GM23338 (cell line): ENCODE measurements at regions not wholly inside any gene's neighbourhood (a gene's known extent, or its start where the extent isn't known, plus 50 kb on each side); places are given as distances from the start of the nearest gene placed in this dataset.

ENCODE experiments used
- ATAC-seq: fragments of 200-7000 bp; cut with Tn5 transposase; 3 replicates; pipeline ENCODE4 v1.9.1; 2020
- DNase-seq: peaks from one replicate; pipeline ENCODE4 v3.0.0-alpha.2; 2015; ENCODE audit warnings: low spot score
- H2AFZ ChIP-seq: fragments of 200-600 bp; sonication (generic); 2 replicates; pipeline ENCODE4 v1.8.0; 2016; ENCODE audit warnings: antibody characterized with exemption, mild to moderate bottlenecking, moderate library complexity
- H3F3A ChIP-seq: fragments of 200-600 bp; sonication (generic); replicated peaks from 2 replicates; pipeline ENCODE4 v1.8.0; 2017; ENCODE audit warnings: antibody characterized with exemption, mixed run types, low read depth
- H3K27ac ChIP-seq: fragments of 200-600 bp; sonication (generic); 2 replicates; pipeline ENCODE4 v1.6.1; 2016; ENCODE audit warnings: low read depth
- H3K27me3 ChIP-seq: fragments of 200-600 bp; sonication (generic); 2 replicates; pipeline ENCODE4 v1.8.0; 2016; ENCODE audit warnings: mild to moderate bottlenecking, mixed run types, moderate library complexity; ENCODE audit not compliant: insufficient read depth
- H3K36me3 ChIP-seq: fragments of 200-600 bp; sonication (generic); 2 replicates; pipeline ENCODE4 v1.8.0; 2016; ENCODE audit warnings: mild to moderate bottlenecking; ENCODE audit not compliant: insufficient read depth
- H3K4me1 ChIP-seq: fragments of 200-600 bp; sonication (generic); 2 replicates; pipeline ENCODE4 v1.8.0; 2016; ENCODE audit warnings: mild to moderate bottlenecking, moderate library complexity; ENCODE audit not compliant: insufficient read depth
- H3K4me2 ChIP-seq: fragments of 200-600 bp; sonication (generic); 2 replicates; pipeline ENCODE4 v1.7.1; 2017; ENCODE audit warnings: mixed run types
- H3K4me3 ChIP-seq: fragments of 200-600 bp; sonication (generic); 2 replicates; pipeline ENCODE4 v1.6.1; 2016; ENCODE audit warnings: mixed run types
- H3K79me2 ChIP-seq: fragments of 200-600 bp; sonication (generic); replicated peaks from 2 replicates; pipeline ENCODE4 v1.8.0; 2017; ENCODE audit warnings: mild to moderate bottlenecking; ENCODE audit not compliant: insufficient read depth
- H3K9me2 ChIP-seq: fragments of 200-600 bp; sonication (generic); 2 replicates; pipeline ENCODE4 v1.8.0; 2017; ENCODE audit not compliant: insufficient read depth
- H4K20me1 ChIP-seq: fragments of 200-600 bp; sonication (generic); replicated peaks from 2 replicates; pipeline ENCODE4 v1.8.0; 2017; ENCODE audit warnings: mild to moderate bottlenecking; ENCODE audit not compliant: insufficient read depth
- H3K27ac Mint-ChIP-seq: 2 replicates; pipeline ENCODE4 v1.8.0; 2020; ENCODE audit warnings: inconsistent platforms, mild to moderate bottlenecking, moderate library complexity, mixed read lengths
- H3K27me3 Mint-ChIP-seq: 3 replicates; pipeline ENCODE4 v1.8.0; 2022; ENCODE audit warnings: low read depth, mild to moderate bottlenecking, moderate library complexity, mixed read lengths, inconsistent platforms; ENCODE audit not compliant: insufficient read depth, poor library complexity
- H3K36me3 Mint-ChIP-seq: 3 replicates; pipeline ENCODE4 v1.8.0; 2021; ENCODE audit warnings: low read depth, mild to moderate bottlenecking, inconsistent platforms, moderate library complexity, mixed read lengths
- H3K4me1 Mint-ChIP-seq: 3 replicates; pipeline ENCODE4 v1.8.0; 2020; ENCODE audit warnings: mild to moderate bottlenecking, inconsistent platforms, mixed read lengths
- H3K4me3 Mint-ChIP-seq: 3 replicates; pipeline ENCODE4 v1.8.0; 2021; ENCODE audit warnings: moderate library complexity, mild to moderate bottlenecking, inconsistent platforms, mixed read lengths
- H3K9me3 Mint-ChIP-seq: 3 replicates; pipeline ENCODE4 v1.8.0; 2020; ENCODE audit warnings: moderate library complexity, mild to moderate bottlenecking, inconsistent platforms, mixed read lengths
- CREB1 ChIP-seq: fragments of 250-450 bp; sonication (Bioruptor Pico); IDR thresholded peaks from 2 replicates; pipeline ENCODE4 v1.5.0; 2020; ENCODE audit warnings: low read depth, mild to moderate bottlenecking, moderate library complexity
- CTCF ChIP-seq, 2 experiments: fragments of 200-600 bp in 1 of 2; sonication (generic) in 1 of 2; conservative IDR thresholded peaks; 2 replicates each; pipeline versions ENCODE4 v1.5.1 to v1.6.1; 2016 to 2017; ENCODE audit warnings: antibody characterized with exemption in 2 of 2, low read depth in 2 of 2, mild to moderate bottlenecking in 2 of 2, moderate library complexity in 1 of 2
- EZH2 ChIP-seq: fragments of 200-600 bp; sonication (generic); IDR thresholded peaks from one replicate; pipeline ENCODE4 v1.8.0; 2017; ENCODE audit warnings: antibody characterized with exemption, mild to moderate bottlenecking, low read depth; ENCODE audit not compliant: unreplicated experiment
- EZH2phosphoT487 ChIP-seq: fragments of 200-600 bp; sonication (generic); IDR thresholded peaks from one replicate; pipeline ENCODE4 v1.8.1; 2018; ENCODE audit warnings: antibody characterized with exemption; ENCODE audit not compliant: unreplicated experiment
- JUNB ChIP-seq: IDR thresholded peaks from one replicate; pipeline ENCODE4 v1.6.1; 2016; ENCODE audit warnings: antibody characterized with exemption; ENCODE audit not compliant: unreplicated experiment
- NANOG ChIP-seq: IDR thresholded peaks from 2 replicates; pipeline ENCODE4 v1.6.1; 2016; ENCODE audit warnings: antibody characterized with exemption, borderline replicate concordance
- POLR2AphosphoS5 ChIP-seq: IDR thresholded peaks from 2 replicates; pipeline ENCODE4 v1.6.1; 2016; ENCODE audit warnings: antibody characterized with exemption, low read depth
- REST ChIP-seq: IDR thresholded peaks from one replicate; pipeline ENCODE4 v1.6.1; 2018; ENCODE audit warnings: antibody characterized with exemption; ENCODE audit not compliant: unreplicated experiment
- STAT1 ChIP-seq: IDR thresholded peaks from one replicate; pipeline ENCODE4 v1.6.1; 2016; ENCODE audit warnings: antibody characterized with exemption; ENCODE audit not compliant: unreplicated experiment
- ZNF114 ChIP-seq: fragments of 250-450 bp; sonication (Bioruptor Pico); IDR thresholded peaks from 2 replicates; pipeline ENCODE4 v1.5.0; 2020; ENCODE audit warnings: mild to moderate bottlenecking, moderate library complexity
- ZNF331 ChIP-seq: fragments of 250-450 bp; sonication (Bioruptor Pico); IDR thresholded peaks from 2 replicates; pipeline ENCODE4 v1.5.0; 2020; ENCODE audit warnings: low read depth, mild to moderate bottlenecking, moderate library complexity
- ZNF462 ChIP-seq: fragments of 250-450 bp; sonication (Bioruptor Pico); IDR thresholded peaks from 2 replicates; pipeline ENCODE4 v1.5.0; 2020; ENCODE audit warnings: mild to moderate bottlenecking, moderate library complexity
- TF ChIP-seq, protein P1 (sequence below): IDR thresholded peaks from 2 replicates; pipeline ENCODE4 v1.6.1; 2016; ENCODE audit warnings: antibody characterized with exemption

GRCh38 chr22:19640306-19640705 is 74.0 kb upstream of the SEPTIN5 start:
- Histone ChIP-seq H3K36me3 (no peaks in the 10 kb centered on the region), H3K4me1 (no peaks in the 10 kb centered on the region; the same call in 1 of the 2 replicates), H3K9me2 (no peaks in the 10 kb centered on the region), H2AFZ (no peak overlapping the region), H3F3A (no peaks in the 10 kb centered on the region), H3K27ac (no peak overlapping the region), H3K27me3 (no peaks in the 10 kb centered on the region), H3K4me2 (no peak overlapping the region), H3K79me2 (no peaks in the 10 kb centered on the region), H4K20me1 (no peaks in the 10 kb centered on the region), H3K4me3 (no peak overlapping the region)
- ATAC-seq (no peak), DNase-seq (no peak)
- no peak for TF ChIP-seq STAT1
- TF ChIP-seq CREB1 (CRISPR knock-in tag), result no peak
- TF ChIP-seq POLR2AphosphoS5, result no peak
- no peak for TF ChIP-seq ZNF114 (CRISPR knock-in tag)
- no peak for TF ChIP-seq CTCF (conservative IDR thresholded peaks at IDR 0.05; ENCODE audit: low read depth in 2 of 2)
- TF ChIP-seq EZH2, result no peak
- TF ChIP-seq NANOG, result no peak
- no peak for TF ChIP-seq ZNF331 (CRISPR knock-in tag)
- TF ChIP-seq REST, result no peak
- no peak for TF ChIP-seq ZNF462
- TF ChIP-seq JUNB, result no peak
- no peak for TF ChIP-seq EZH2phosphoT487
- TF ChIP-seq, protein P1, sequence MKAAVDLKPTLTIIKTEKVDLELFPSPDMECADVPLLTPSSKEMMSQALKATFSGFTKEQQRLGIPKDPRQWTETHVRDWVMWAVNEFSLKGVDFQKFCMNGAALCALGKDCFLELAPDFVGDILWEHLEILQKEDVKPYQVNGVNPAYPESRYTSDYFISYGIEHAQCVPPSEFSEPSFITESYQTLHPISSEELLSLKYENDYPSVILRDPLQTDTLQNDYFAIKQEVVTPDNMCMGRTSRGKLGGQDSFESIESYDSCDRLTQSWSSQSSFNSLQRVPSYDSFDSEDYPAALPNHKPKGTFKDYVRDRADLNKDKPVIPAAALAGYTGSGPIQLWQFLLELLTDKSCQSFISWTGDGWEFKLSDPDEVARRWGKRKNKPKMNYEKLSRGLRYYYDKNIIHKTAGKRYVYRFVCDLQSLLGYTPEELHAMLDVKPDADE, result no peak
- H3K4me1 Mint-ChIP-seq, result peaks cover 13% of the 10 kb centered on the region
- no peak overlapping the region for H3K27ac Mint-ChIP-seq
- no peak overlapping the region for H3K4me3 Mint-ChIP-seq
- no peaks in the 10 kb centered on the region; the same call in 2 of the 3 replicates for H3K36me3 Mint-ChIP-seq
- peaks cover 4% of the 10 kb centered on the region for H3K27me3 Mint-ChIP-seq
- no peaks in the 10 kb centered on the region for H3K9me3 Mint-ChIP-seq
